Activated gamma-delta T cell treated with Interleukin-2 at 50 U/mL for 16 hours (primary cell): ENCODE measurements at regions not wholly inside any gene's neighbourhood (a gene's known extent, or its start where the extent isn't known, plus 50 kb on each side); places are given as distances from the start of the nearest gene placed in this dataset.
A peak's percentile ranks its signal among the peaks of the same experiment; 100 is the strongest.

ENCODE experiments used
- DNase-seq: peaks from one replicate; pipeline ENCODE4 v3.0.0-alpha.2; 2020

DNA sequence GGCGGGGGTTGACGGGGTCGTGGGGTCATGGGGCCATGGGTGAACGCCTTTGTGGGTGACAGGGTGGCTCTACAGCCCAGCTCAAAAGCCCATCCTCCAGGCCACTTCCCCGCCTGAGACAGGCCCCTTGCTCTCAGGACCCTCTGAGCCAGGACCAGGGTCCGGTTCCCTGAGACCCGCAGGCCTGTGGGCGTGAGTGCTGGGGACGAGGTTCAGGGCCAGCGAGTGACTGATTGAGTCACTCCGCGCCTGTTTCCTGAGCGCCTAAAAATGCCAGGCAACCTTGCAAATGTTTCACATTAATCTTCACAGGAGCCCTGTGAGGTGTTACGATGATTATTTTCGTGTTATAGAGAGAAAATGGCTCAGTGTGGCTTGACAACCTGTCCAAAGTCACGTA, 97.8 kb downstream of the ZNF674 start:
- DNase-seq, result no peak

DNA sequence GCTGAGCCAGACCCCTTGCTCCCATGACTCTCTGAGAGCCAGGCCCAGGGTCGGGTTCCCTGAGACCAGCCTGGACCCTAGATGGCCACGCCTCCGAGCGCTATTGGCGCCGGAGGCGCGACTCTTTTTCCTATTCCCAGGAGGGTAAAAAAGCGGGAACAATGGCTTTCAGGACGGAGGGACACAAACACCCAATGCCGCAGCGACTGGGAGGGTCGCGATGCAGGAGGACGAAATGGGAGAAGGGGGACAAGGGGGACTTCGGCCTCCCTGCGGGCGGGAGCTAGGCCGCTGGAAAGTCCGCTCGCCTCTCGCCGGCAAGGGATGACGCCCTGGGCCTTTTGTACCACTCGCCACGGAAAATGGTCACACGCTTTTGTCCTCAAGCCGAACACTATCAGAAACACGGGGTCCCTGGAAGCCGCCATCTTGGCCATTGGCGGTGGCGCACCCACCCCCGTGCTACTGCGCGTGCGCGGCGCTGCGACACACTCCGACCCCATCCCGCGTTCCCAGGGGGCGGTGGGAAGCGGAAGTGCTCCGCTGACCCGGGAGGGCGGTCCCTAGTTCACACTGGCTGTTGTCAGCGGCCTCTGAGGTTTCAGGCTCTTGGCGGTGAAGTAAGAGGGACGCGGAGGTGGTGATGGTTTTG, 98.4 kb downstream of the ZNF674 start:
- peak; percentile 81 for DNase-seq

DNA sequence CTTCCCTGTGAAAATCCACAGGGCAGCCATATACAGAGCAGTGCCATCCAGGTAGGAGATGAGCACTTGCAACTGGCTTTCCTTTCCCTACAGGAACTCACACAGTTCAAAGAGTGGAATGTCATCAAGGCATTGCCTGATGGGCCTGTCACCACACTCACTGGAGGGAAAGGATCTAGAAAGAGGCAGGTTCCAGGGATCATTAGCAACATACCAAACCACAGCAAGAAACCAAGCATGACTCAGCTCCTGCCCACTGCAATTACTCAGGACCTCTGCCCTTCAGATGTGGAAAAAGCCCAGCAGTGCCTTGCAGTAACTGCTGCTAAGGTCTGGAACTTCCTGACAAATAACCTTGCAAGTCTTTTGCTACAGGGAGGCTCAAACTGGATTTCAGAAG, 101.2 kb downstream of the ZNF674 start:
- no peak for DNase-seq

DNA sequence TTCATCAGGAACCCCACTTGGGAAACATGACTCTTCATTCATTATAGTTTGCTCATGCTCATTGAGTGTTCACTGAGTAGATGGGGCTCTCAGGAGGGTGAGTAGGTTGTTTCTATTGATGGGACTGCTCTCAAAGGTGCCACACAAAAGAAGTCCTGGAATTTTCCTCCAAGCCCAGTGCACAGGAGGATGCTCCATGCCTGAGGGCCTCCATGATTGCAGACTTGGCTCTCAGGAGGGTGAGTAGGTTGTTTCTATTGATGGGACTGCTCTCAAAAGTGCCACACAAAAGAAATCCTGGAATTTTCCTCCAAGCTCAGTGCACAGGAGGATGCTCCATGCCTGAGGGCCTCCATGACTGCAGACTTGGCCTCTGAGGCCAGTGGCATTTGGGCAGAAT, 108.5 kb downstream of the ZNF674 start:
- DNase-seq, result no peak

DNA sequence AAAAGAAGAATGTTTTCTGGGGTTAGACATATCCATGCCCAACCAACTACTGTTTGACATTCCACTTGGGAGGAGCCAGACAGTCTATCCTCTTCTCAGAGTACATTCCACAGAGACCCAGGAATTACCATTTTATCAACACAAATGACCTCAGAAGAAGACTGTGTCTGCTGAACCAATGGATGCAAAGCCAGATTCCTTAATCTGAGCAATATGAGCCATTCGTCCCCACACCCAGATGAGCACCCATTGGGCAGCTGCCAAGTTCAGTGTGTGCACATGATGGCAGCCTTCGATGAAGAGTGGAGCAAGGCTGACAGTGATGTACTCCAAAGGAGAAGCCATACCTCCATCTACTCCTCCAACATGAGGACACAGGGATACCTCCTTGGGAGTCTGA, 111.3 kb downstream of the ZNF674 start:
- no peak for DNase-seq

DNA sequence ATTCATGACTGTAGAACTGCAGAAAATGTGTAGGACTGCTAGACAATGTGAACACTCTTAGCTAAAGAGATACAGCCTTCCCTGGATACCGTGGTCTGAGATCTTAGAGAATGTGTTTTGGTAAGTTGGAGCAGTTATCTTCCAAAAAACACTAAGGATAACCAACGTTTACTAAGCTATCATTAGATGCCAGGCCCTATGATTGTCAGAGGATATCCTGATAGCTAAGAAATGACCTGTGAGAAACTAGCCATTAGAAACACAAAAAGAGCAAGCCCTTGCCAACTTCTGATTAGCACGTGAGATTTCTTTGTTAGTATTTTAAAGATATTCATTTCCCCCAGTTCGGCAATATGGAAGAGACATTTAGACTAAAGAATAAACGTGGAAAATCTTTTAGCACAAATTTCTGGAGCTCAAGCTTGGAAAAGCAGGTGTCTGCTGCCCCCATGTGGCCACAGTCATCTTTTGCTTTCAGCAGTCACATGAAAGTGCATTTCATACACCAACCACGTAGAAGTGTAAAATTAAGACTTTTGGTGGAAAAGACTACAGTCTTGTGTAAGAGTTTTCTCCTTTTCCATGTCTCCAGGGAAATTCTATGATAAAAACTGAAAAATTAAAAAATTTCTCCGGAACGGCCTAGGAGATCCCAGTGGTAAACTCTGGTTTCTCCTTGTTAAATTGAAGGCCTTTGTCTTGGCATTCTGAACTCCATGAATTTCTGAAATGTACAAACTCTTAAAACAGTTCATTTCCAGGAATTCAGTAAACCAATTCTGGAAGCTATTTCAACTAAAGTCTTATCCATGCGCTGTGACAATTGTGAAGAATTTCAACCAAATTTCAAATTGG, 136.4 kb downstream of the ZNF674 start:
- DNase-seq, result peak; percentile 58

DNA sequence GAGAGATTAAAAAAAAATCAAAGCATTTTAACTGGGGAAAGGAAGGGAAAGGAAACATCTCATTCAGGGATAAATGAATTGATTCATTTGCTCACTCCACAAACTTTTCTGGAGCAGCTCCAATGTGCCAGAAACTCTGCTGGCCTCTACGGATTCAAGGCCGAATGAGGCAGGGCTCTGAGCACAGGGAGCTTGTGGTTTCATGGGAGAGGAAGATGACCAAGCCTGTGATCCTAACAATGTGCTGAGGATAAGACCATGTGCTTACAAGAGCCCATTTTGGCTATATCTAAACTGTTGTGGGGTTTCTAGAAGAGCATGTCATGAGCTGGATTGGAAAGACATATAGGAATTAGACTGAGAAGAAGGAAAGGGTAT, 137.5 kb downstream of the ZNF674 start:
- DNase-seq, result no peak

DNA sequence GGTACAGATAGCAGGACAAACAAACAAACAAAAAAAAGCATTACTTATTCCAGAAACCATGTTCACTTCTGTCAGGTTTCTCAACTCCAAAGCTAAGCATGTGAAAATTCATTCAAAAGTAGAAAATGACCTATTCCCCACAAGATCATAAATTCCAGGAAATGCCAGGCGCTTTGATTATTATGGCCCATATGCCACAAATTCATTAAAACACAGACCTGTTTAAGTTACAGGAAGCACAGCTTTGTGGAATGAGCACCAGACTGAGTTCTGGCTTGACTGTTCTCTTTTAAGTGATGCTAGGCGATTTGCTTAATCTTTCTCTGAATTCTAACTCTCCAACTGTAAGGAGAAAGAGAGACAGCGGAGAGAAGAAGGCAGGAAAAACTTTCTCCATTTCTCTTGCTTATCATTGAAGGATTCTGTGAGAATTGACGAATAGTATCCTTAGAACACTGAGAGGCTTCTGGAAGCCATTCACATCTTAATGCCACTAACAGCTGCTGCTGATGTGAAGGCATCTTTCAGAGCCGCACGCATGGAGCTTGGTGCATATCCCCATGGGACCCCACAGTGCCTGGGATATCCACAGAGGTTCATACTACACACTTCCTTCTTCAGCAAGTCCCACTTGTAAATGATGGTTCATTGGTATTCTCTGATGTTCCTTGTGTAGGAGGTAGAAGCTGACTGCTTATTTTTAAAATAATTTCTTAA, 138.0 kb downstream of the ZNF674 start:
- no peak for DNase-seq

DNA sequence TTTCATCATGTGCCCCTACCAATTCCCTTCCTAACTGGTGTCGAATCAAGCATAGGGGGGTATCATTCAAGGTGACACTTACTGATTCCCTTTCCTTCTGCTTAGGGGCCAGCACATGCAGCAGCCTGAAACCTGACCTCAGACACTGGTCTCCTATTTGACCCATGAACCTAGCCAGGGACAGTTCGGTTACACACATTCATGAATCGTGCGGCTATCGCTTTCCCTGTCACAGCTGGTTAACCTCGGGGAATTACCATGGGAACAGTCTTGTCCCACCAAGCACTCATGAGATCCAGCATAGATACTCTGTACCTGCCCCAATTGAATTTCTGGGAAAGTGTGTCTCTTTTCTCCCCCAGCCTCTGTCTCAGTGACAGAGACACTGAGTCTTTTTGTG, 140.4 kb downstream of the ZNF674 start:
- DNase-seq, result no peak

DNA sequence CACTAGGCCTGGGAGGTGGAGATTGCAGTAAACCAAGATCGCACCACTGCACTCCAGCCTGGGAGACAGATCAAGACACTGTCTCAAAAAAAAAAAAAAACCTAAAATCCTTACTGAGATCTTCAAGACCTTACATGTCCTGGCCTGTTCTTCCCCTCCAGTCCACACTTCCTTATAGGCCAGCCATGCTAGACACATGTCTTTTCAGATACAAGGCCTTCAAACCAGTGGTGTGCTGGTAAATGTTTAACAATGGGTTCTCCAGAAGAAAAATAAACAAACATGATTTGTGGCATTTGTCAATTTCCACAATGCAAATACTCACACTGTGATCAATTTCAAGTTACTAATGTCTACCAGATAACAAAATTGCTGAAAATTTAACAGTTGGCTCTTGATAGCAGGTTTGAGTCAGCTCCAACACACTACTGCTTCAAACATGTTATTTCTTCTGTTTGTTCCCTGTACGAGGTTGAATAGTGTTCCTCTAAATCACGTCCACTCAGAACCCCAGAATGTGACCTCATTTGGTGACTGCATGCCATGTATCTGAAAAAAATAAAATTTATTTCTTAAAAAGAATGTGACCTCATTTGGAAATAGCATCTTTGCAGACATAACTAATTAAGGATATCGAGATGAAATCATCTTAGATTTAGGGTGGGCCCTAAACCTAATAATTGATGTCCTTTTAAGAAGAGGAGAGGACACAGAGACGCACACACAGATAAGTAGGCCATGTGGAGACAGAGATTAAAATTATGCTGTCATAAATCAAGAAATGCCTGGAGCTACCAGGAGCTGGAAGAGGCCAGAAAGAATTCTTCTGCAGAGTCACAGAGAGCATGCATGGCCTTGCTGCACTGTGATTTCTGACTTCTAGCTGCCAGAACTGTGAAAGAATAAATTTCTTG, 144.4 kb downstream of the ZNF674 start:
- DNase-seq, result no peak

DNA sequence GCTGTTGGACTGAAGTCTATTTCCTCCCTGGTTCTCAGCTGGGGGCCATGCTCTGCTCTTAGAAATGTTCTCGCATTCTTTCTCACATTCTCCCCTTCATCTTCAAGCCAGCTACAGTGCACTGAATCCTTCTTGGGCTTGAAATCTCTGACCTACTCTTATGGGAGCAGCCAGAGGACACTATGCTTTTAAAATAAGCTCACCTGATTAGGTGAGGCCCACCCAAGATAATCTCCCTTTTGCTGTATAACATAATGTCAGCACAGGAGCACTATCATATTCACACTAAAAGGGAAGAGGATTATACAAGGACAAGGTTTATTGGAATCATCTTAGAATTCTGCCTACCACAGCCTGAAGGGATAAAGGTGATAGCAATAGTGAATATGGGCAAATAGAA, 146.3 kb downstream of the ZNF674 start:
- no peak for DNase-seq

DNA sequence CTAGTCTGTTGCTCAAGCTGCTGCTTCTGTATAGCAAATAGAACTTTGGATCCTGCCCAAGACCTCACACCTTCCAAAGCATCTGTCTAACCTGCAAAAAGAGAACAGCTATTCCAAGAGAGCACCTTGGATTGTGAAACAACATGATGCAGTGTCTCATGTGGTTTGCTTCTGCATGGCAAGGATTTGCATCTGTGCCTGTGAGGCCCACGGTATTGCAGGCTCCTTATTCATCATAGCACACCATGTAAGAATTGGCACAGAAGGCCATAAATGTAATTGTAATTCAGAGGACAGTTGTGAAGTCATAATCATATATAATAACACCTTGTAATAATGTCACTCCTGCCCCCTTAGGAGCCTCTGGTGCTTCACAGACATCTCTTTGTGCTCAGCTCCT, 147.1 kb downstream of the ZNF674 start:
- no peak for DNase-seq

DNA sequence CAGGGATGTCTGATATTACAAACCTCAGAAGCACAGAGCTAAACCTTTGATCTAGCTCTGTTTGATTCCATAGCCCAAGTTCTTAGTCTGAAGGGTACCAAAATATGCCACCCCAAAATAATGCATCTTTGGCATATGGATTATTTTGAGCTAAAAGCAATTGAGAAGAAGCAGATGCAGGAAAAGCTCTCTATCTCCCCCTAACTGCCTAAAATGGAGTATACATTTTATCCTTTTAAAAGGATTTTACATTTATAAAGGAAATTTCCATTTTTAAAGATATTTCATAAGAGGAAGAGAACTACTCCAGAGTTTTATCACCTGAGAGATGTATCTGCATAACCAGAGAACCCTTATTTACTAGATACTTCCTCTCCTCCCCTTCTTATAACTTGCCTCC, 158.7 kb downstream of the ZNF674 start:
- DNase-seq, result no peak

DNA sequence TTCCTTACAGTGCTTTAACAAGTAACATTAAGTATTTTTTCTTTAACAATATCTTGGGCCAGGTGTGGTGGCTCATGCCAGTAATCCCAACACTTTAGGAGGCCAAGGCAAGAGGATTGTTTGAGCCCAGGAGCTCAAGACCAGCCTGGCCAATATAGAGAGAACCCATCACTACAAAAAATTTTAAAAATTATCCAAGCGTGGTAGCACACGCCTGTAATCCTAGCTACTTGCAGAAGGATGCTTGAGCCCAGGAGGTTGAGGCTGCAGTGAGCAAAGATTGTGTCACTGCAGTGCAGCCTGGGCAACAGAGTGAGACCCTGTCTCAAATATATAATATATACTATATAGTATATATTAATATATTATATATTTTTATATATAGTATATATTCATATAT, 162.2 kb downstream of the ZNF674 start:
- no peak for DNase-seq

DNA sequence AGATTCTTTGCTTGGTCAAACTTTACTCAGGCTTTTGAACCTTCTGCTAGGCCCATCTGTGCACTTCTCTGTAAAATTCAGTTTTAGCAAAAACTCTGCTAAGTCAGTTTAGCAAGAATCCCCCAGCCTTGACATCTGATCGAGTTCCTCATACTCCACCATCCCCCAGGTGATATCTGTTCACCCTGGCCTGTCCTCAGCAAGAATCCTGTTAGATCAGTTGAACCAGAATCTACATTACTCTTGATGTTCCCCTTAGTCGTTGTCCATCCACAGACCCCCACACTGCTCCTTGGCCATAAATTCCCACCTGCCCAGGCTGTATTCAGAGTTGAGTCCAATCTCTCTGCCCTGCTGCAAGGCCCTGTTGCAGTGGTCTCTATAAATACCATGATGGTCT, 162.6 kb downstream of the ZNF674 start:
- DNase-seq, result no peak

DNA sequence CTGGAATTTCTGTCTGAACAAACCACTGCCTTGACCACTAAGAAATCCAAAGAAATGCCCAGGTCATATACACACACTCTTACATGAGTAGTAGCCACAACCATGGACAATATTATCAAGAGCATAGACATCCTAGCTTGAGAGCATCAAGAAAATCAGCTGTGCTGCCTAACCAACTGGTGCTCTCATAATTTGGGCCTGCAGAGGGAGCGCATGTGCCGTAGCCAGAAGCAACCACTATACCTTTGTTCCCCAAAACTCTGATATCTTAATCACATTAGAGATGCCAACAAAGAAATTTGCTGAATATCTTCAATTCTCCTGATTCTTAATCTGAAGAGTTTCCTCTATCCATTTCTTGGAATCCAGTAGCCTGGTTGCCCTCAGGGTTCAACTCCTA, 163.6 kb downstream of the ZNF674 start:
- peak; percentile 6 for DNase-seq

DNA sequence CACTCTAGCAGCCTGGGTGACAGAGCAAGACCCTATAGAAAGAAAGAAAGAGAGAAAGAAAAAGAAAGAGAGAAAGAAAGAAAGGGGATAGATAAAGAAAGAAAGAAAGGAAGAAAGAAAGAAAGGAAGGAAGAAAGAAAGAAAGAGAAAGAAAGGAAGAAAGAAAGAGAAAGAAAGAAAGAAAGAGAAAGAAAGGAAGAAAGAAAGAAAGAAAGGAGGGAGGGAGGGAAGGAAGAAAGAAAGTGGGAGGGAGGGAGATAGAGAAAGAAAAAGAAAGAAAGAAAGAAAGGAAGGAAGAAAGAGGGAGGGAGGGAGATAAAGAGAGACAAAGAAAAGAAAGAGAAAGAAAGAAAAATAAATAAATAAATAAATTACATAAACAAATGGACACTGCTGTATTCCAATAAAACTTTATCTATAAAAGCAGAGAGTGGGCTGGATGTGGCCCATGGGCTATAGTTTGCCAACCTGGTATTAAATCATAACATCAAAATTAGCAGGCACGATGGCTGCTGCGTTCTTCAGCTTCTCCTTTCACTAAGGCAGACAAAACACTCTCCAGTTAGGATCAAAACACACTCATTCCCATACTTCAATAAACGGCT, 165.0 kb downstream of the ZNF674 start:
- DNase-seq, result no peak

DNA sequence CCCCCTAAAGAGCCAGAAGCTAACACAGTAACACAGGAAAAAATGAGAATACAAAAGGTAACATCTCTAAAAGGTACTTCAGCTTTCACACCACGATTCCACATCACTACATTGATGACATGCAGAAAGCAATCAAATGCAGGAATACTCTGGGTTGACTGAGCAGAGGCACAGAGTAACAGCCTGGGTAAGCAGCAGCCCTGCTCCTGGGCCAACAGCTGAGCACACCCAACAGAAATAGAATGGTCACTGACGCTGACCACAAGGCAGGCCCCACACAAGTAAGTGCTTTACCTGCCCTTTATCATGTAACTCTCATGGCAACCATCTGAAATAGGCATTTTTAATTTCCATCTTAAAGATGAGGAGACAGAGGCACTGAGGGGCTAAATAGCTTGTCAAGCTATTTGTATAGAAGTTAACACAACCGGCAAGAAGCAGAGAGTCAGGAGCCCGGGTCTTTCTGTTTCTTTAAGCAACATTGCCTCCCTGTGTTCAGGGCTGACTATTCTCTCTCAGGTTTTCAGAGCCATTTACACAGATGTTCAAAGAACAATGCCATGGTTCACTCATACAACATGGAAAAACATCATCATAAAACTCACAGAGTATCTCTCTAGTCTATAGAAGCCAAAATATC, 168.9 kb downstream of the ZNF674 start:
- no peak for DNase-seq

DNA sequence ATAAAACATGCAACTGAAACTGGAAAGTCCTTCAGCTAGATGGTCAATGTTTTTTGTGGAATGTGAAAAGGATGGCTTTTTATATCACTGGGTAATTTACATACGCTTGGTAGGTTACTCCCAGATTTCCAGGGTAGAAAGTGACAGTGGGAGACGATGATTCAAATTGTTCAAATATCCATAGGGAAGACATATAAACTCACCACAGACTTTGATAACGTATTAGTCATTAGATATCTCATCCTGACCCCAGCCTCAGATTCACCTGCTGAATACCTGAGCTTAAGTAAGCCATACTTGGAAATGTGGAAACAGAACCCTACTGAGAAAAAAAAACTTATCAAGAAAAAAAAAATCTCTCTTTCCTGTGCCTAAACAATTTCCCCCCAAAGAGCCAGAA, 169.4 kb downstream of the ZNF674 start:
- no peak for DNase-seq

DNA sequence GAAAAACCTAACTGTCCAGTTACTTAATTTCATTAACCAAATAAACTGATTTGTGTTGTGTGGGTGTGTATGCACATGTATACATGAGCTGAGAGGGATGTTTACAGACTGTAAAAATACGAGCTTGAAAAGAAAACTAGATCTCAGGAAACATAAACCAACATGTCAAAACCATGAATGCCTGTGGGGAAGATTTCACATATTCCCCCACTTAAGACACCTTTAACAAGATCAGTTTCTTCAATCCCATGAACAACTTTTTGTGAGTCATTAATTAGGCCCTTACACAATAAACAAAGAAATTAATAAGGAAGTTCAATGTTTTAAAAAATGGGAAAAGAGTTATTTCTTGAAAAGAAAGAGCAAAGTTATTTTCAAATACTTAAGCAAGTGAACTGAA, 170.8 kb downstream of the ZNF674 start:
- no peak for DNase-seq

DNA sequence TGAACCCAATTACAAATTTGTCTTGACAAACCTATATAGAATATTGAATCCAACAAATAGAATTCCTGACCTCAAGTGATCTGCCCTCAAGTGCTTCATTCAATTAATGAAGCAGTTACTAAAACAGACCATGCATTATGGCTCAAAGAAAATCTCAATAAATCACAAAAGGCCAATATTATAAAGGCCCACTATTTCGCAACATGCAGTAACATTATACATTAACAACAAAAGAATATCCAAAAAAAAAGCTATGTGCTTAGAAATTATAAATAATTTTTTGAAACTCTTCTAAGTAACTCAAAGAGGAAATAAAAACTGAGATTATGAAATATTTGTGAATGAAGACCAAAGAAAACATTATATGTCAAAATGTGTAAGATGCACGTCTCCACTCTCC, 177.7 kb downstream of the ZNF674 start:
- DNase-seq, result no peak
